NCI-H1417 (cell line): ENCODE measurements at regions not wholly inside any gene's neighbourhood (a gene's known extent, or its start where the extent isn't known, plus 50 kb on each side); places are given as distances from the start of the nearest gene placed in this dataset.
"Not testable (repeated sequence)": the region's sequence is repeated elsewhere in the genome, so short reads cannot be mapped to it uniquely, and the experiment has no call there.

Experiments
- DNase-seq, 3 experiments: peaks; one replicate each; lab custom pipeline; 2025; lab: John Stamatoyannopoulos, UW

- peak; percentile 90 to 97 (median 92) for DNase-seq
These were observed 132.3 kb upstream of the C11orf58 start for GRCh38 chr11:16605894-16606783.

- peak in 2 of 3 experiments; percentile 75 to 76 for DNase-seq
These were observed 133.0 kb upstream of the C11orf58 start for GRCh38 chr11:16605389-16605893.

GRCh38 chr11:16604794-16605388 is 133.6 kb upstream of the C11orf58 start:
- DNase-seq: peak; percentile 38 to 78 (median 76)

GRCh38 chr11:16603890-16604793 is 134.3 kb upstream of the C11orf58 start:
- DNase-seq: peak in 2 of 3 experiments; percentile 51 to 70

GRCh38 chr11:16603245-16603644 is 135.2 kb upstream of the C11orf58 start:
- DNase-seq: no peak

- DNase-seq: no peak
These were observed 139.5 kb upstream of the C11orf58 start for GRCh38 chr11:16598906-16599305.

GRCh38 chr11:16598032-16598431 is 140.4 kb upstream of the C11orf58 start:
- no peak for DNase-seq

- no peak for DNase-seq
These were observed 142.2 kb upstream of the C11orf58 start for GRCh38 chr11:16596231-16596630.

GRCh38 chr11:16591157-16591556 is 147.3 kb upstream of the C11orf58 start:
- no peak for DNase-seq

- no peak for DNase-seq
These were observed 150.8 kb upstream of the C11orf58 start for GRCh38 chr11:16587670-16588069.

- no peak for DNase-seq
These were observed 153.9 kb upstream of the C11orf58 start for GRCh38 chr11:16584569-16584968.

- not testable (repeated sequence) for DNase-seq
These were observed 157.4 kb upstream of the C11orf58 start for GRCh38 chr11:16581078-16581477.

- no peak for DNase-seq
These were observed 161.0 kb upstream of the C11orf58 start for GRCh38 chr11:16577490-16577889.

- not testable (repeated sequence) for DNase-seq
These were observed 163.6 kb upstream of the C11orf58 start for GRCh38 chr11:16574889-16575288.

GRCh38 chr11:16572945-16573344 is 165.5 kb upstream of the C11orf58 start:
- peak in 1 of 3 experiments; percentile 39 for DNase-seq

- no peak for DNase-seq
These were observed 177.3 kb upstream of the C11orf58 start for GRCh38 chr11:16561150-16561549.

- DNase-seq: no peak
These were observed 180.0 kb upstream of the C11orf58 start for GRCh38 chr11:16558494-16558893.

- DNase-seq: no peak
These were observed 182.5 kb upstream of the C11orf58 start for GRCh38 chr11:16555956-16556355.

GRCh38 chr11:16554361-16554760 is 184.1 kb upstream of the C11orf58 start:
- no peak for DNase-seq

- DNase-seq: no peak
These were observed 190.6 kb upstream of the C11orf58 start for GRCh38 chr11:16547879-16548278.

- no peak for DNase-seq
These were observed 187.3 kb upstream of the SOX6 start for GRCh38 chr11:16543642-16544041.

- DNase-seq: no peak
These were observed 186.0 kb upstream of the SOX6 start for GRCh38 chr11:16542353-16542752.
